ENCODE measurements at regions not wholly inside any gene's neighbourhood (a gene's known extent, or its start where the extent isn't known, plus 50 kb on each side); places are given as distances from the start of the nearest gene placed in this dataset.
"Not testable (repeated sequence)": the region's sequence is repeated elsewhere in the genome, so short reads cannot be mapped to it uniquely, and the experiment has no call there.

DNA sequence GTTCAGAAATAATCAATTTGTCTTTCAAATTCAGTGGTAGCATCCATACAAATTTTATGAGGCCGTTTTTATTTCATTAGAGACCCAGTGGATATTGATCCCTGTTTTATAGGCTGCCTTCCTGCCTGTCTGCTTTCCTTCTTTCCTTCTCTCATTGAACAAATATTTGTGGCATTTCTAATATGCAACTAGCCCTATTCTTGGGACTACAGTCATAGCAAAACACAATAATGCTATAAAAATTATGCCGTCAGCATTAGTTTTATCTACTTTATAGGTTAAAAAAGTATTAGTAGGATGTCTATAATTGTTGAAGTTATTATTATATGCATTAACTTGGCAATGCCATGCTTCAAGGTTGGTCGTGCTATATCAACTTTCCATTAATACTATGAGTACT lies 2037.8 kb upstream of the LRRTM1 start:
- Histone ChIP-seq H3K27ac (no peak overlapping the region), H3K4me3 (no peak overlapping the region), H3K36me3 (no peaks in the 10 kb centered on the region), H3K4me1 (no peaks in the 10 kb centered on the region), H3K9me3 (no peaks in the 10 kb centered on the region), H3K27me3 (no peaks in the 10 kb centered on the region)
- no peak for TF ChIP-seq POLR2AphosphoS5 (IDR thresholded peaks at IDR 0.05)
- TF ChIP-seq, protein P1, sequence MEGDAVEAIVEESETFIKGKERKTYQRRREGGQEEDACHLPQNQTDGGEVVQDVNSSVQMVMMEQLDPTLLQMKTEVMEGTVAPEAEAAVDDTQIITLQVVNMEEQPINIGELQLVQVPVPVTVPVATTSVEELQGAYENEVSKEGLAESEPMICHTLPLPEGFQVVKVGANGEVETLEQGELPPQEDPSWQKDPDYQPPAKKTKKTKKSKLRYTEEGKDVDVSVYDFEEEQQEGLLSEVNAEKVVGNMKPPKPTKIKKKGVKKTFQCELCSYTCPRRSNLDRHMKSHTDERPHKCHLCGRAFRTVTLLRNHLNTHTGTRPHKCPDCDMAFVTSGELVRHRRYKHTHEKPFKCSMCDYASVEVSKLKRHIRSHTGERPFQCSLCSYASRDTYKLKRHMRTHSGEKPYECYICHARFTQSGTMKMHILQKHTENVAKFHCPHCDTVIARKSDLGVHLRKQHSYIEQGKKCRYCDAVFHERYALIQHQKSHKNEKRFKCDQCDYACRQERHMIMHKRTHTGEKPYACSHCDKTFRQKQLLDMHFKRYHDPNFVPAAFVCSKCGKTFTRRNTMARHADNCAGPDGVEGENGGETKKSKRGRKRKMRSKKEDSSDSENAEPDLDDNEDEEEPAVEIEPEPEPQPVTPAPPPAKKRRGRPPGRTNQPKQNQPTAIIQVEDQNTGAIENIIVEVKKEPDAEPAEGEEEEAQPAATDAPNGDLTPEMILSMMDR (IDR thresholded peaks at IDR 0.05) = no peak
- no peak for TF ChIP-seq POLR2A (IDR thresholded peaks at IDR 0.05)
- no peak for DNase-seq (ENCODE audit: low spot score in 2 of 2)
- intact Hi-C loops (cut with DNase I; ENCODE audit: low total_unique reads) = no loop called here

DNA sequence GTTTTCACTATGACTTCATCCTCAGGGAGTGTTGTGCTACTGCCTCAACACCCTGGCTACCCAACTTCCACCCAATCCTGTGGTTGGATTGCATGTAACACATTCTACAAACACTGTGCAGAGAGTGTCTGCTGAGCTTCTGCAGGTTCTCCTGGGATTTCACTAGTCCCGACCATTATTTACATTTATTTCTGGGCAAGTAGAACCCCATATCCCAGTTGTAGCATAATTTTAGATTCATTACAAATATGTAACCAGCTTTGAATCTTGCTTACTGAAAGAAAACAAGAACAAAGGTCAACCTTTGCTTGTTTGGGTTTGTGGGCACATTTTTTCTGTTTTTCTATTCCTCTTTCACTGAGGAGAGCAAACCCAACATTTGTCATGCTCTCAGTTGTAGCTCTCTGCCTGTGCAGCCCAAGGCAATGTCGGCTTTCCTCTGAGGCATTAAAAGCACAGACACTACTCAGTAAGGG lies 2036.1 kb upstream of the LRRTM1 start:
- H3K27ac ChIP-seq = no peak overlapping the region
- H3K9me3 ChIP-seq = no peaks in the 10 kb centered on the region
- DNase-seq (ENCODE audit: low spot score in 2 of 2) = no peak
- H3K27me3 ChIP-seq = no peaks in the 10 kb centered on the region
- H3K4me3 ChIP-seq = no peak overlapping the region
- TF ChIP-seq POLR2A (IDR thresholded peaks at IDR 0.05) (no peak), POLR2AphosphoS5 (IDR thresholded peaks at IDR 0.05) (no peak)
- TF ChIP-seq, protein P1 (IDR thresholded peaks at IDR 0.05) = no peak
- H3K36me3 ChIP-seq = no peaks in the 10 kb centered on the region
- H3K4me1 ChIP-seq = no peaks in the 10 kb centered on the region
- intact Hi-C loops (cut with DNase I; ENCODE audit: low total_unique reads) = no loop called here

DNA sequence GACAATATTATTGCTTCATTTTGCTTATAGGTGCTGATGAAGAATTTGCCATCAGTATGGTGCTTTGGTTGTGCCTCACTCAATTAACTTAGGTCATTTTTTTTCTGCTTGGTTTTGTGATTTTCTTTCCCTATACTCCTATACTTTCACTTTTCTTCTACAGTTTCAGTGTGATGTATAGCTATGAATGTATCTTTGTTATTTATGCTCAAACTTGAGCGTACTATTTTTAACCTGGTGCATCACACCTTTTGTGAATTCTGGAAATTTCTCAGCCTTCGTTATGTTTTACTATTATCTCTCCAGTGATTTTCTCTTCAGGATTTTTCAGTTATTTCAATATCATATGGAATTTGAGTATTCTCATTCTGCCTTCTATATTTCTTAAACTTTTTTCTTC lies 2035.3 kb upstream of the LRRTM1 start:
- H3K4me1 ChIP-seq = no peaks in the 10 kb centered on the region
- no peaks in the 10 kb centered on the region for H3K27me3 ChIP-seq
- no peak overlapping the region for H3K27ac ChIP-seq
- intact Hi-C loops (cut with DNase I; ENCODE audit: low total_unique reads) = no loop called here
- H3K4me3 ChIP-seq = no peak overlapping the region
- no peak for DNase-seq (ENCODE audit: low spot score in 2 of 2)
- TF ChIP-seq POLR2AphosphoS5 (IDR thresholded peaks at IDR 0.05) = no peak
- TF ChIP-seq POLR2A (IDR thresholded peaks at IDR 0.05) = no peak
- TF ChIP-seq, protein P1 (IDR thresholded peaks at IDR 0.05) = no peak
- no peaks in the 10 kb centered on the region for H3K36me3 ChIP-seq
- no peaks in the 10 kb centered on the region for H3K9me3 ChIP-seq

DNA sequence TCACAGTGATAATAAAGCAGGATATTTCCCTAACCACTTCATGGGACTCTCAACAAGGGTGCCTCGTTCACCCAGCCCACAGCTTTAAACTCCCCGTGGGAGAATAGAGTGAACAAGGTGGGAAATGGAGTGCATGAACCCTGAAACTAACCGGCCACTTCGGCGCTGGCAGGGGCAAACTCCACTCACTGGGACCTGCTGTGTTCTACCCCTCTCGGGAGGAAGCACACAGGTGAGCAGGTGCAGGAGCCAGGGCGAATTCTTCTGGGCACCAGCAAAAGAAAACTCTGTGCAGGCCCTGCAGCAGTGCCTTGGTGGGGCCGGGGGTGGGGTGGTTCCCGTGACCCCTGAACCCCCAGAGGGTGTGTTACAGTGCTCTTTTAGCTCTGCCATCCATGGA lies 2029.1 kb upstream of the LRRTM1 start:
- no peak for TF ChIP-seq POLR2A (IDR thresholded peaks at IDR 0.05)
- TF ChIP-seq, protein P1 (IDR thresholded peaks at IDR 0.05) = no peak
- TF ChIP-seq POLR2AphosphoS5 (IDR thresholded peaks at IDR 0.05) = no peak
- H3K4me1 ChIP-seq = no peaks in the 10 kb centered on the region
- no peaks in the 10 kb centered on the region for H3K27me3 ChIP-seq
- H3K9me3 ChIP-seq = no peaks in the 10 kb centered on the region
- no peak overlapping the region for H3K27ac ChIP-seq
- no peak for DNase-seq (ENCODE audit: low spot score in 2 of 2)
- H3K36me3 ChIP-seq = no peaks in the 10 kb centered on the region
- H3K4me3 ChIP-seq = no peak overlapping the region
- intact Hi-C loops (cut with DNase I; ENCODE audit: low total_unique reads) = no loop called here

DNA sequence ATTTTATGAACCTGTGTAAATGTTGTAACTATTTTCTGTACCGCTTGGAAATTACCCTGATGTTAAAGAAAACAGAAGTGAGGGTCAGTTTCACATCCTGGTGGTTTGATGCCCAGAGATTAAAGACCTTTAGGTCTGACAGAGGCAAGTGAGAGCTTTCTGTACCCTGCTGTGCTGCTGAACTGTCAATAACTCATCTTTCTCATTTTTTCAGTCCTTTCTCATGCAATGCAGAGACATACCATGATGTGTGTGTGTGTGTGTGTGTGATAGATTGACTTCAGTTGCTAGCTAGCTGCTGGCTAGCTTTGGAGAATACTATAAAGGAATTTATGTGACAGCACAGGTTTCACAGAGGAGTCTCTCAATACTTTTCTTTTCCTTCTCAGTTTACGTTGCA lies 2025.6 kb upstream of the LRRTM1 start:
- Histone ChIP-seq H3K4me1 (no peaks in the 10 kb centered on the region), H3K9me3 (peaks cover 0 to 5% of the 10 kb centered on the region in 2 donors), H3K36me3 (no peaks in the 10 kb centered on the region), H3K27me3 (no peaks in the 10 kb centered on the region), H3K27ac (no peak overlapping the region), H3K4me3 (no peak overlapping the region)
- TF ChIP-seq, protein P1 (IDR thresholded peaks at IDR 0.05) = no peak
- intact Hi-C loops (cut with DNase I; ENCODE audit: low total_unique reads) = no loop called here
- no peak for DNase-seq (ENCODE audit: low spot score in 2 of 2)

DNA sequence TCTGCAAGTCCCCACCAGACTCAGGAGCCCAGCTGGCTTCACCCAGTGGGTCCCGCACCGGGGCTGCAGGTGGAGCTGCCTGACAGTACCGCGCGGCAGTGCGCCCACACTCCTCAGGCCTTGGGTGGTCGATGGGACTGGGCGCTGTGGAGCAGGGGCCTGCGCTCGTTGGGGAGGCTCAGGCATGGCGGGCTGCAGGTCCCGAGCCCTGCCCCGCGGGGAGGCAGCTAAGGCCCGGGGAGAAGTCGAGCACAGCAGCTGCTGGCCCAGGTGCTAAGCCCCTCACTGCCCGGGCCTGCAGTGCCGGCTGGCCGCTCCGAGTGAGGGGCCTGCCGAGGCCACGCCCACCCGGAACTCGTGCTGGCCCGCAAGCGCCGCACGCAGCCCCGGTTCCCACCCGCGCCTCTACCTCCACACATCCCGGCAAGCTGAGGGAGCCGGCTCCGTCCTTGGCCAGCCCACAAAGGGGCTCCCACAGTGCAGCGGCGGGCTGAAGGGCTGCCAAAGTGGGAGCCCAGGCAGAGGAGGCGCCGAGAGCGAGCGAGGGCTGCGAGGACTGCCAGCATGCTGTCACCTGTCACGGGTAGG lies 2021.7 kb upstream of the LRRTM1 start:
- H3K36me3 ChIP-seq; intact Hi-C loops (cut with DNase I; ENCODE audit: low total_unique reads); H3K4me3 ChIP-seq; H3K27me3 ChIP-seq; DNase-seq (ENCODE audit: low spot score in 2 of 2); H3K9me3 ChIP-seq; H3K27ac ChIP-seq; H3K4me1 ChIP-seq: not testable (repeated sequence)

Data from breast epithelium (tissue), 4 donors.